ENCODE measurements at regions not wholly inside any gene's neighbourhood (a gene's known extent, or its start where the extent isn't known, plus 50 kb on each side); places are given as distances from the start of the nearest gene placed in this dataset.
"Not testable (repeated sequence)": the region's sequence is repeated elsewhere in the genome, so short reads cannot be mapped to it uniquely, and the experiment has no call there.

DNA sequence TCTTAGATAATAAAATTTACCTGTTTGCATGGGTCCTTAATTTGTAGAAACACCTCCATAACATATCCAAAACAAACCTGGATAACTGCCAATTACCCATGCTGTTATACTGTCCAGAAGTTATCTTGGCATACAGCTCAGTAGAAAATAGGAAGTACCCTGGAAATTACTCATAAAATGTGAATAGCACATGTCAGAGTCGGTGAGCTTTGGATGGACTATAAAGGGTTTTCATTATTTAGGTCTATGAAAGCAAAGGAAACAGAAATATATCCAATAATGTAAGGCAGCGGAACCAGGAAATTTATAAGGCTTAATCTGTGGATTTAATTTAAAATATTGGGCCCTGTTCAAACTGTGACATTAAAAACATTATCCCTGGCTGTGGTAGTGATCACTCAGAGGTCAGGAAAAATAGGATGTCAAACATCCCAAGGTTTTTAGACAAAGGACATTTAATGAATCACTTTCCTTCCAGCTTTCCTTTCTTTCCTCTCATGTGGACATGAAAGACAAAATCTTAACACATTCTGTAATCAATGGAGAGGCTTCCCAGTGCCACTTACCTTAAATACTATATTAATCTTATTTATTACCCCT lies 459.0 kb upstream of the DPH6 start:
- DNase-seq: no peak

DNA sequence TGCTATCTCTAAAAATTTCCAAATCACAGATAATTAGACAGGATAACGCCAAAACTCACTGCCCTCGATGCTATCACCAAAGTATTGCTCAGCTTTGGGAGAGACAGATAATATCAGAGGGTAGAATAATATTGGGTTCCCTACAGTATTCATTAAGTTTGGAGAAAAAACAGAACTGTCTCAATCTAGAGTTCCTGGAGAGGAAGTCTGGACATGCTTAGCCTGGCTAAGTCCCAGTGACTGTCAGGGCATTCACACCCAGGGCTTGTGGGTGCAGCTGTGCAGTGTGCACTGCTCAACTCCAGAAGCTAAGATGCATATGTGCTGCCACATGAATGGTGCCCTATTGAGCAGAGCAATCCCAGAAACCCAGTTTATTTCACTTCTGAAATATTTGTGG lies 459.6 kb upstream of the DPH6 start:
- DNase-seq: no peak

DNA sequence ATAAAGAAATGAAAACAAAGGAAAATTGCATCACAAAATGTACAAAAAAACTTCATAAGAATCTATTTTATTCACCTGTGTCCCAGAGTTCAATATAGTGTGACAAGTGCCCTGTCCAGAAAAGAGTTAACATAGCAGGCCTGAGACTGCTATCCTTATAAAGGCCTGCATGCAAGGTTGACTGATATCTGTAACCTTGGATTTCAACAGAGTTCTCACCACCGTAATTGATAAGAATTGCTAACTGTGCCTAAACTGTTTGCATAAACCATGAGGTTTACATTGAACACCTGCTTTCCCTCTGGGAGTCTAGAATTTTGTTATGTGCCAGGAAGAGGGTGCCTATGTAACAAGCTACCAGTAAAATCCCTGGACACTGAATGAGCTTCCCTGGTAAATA lies 461.7 kb upstream of the DPH6 start:
- DNase-seq: no peak

DNA sequence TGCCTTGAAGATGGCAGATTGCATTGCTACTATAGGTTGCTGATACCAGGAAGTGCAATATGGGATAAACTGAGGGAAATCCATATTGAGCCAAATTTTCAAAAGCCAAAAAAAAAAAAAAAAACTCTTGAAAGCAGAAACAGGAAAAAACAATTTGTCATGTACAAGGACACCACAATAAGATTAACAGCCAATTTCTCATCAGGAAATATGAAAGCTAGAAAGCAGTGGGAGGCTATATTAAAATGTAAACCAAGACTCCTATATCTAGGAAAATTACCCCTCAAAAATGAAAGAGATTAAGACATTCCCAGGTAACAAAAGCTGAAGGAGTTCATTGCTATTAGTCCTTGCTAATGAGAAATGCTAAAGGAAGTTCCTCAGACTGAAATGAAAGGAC lies 462.8 kb upstream of the DPH6 start:
- no peak for DNase-seq

DNA sequence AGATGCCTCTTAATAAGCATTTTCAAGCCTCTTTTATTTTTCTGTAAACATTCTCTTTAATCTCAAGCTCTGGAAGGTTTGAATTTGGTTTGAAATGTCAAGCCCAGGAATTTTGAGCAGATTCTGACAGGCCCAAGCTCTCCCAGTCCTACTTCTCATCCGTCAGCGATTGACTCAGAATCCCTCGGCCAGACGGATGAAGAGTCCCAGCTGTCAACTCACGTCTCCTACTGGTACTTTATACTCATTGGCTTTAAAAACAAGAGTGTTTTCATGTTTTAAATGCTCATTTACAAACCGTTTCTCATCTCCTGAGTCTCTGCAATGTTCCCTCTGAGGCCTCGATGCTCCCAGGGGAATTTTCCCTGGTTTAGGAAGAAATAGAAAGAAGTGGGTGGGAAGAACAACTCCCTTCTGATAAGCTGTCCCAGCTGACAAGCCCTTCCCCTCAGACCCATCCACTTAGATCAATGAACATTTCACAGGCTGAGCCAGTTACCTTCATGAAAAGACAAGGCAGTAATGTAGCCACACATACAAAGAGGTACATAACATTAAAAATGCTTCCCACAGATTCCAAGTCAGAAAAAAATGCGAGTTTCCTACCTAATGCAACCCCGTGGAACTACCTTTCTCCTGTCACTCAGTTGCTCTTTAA lies 478.2 kb upstream of the DPH6 start:
- no peak for DNase-seq

DNA sequence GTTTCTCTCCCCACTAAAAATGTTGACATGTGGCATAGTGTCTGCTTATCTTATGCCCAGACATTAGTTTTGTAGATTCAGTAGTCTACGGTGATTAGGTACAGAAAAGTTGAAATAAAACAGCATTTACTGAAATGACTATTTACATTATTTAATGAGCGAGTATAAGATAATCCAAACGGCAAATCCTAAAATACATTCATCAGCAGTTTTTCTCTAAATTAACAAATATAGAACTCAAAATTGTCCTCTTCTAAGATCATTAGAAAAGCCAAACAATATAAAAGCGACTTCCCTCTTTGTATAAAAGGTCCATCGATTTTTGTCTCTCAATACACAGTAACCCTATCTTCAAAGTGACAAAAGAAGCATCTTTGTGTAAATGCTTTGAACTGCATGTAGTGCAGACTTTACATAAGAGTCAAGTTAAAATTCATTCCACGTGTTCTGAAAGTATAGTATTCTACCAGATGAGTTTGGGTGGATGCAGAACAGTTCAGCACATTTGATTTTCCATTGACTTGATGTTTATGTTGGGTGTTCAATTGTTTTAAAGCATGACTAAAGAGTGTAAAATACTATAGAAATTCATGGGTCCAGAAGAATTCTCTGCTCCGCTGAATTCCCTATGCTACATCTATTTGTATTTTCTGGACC lies 480.8 kb upstream of the DPH6 start:
- no peak for DNase-seq

DNA sequence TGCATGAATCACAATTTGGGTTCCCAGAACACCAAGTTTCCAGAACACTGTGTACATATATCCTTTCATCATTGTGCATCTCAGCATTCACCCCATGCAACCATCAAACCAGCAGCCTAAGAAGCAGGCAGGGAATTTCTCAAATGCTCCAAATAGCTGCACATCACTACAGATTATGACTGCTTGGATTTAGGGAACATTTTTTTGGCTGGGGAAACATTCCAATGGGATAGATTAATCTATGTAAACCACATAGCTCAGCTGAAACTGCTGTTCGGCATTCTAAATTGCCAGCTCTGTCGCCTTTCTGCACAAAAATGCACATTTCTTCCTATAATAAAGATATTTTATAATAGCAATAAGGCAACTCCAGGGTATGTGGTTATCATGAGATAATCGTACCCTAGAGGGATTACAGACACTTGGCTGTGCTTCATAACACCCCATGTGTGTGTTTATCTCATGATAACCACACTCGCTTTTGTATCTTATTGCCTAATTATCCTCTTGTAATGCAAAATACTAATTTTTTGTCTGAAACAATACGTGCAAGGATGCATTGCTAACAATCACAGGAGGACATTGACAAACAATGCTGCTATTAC lies 483.7 kb upstream of the DPH6 start:
- DNase-seq: no peak

DNA sequence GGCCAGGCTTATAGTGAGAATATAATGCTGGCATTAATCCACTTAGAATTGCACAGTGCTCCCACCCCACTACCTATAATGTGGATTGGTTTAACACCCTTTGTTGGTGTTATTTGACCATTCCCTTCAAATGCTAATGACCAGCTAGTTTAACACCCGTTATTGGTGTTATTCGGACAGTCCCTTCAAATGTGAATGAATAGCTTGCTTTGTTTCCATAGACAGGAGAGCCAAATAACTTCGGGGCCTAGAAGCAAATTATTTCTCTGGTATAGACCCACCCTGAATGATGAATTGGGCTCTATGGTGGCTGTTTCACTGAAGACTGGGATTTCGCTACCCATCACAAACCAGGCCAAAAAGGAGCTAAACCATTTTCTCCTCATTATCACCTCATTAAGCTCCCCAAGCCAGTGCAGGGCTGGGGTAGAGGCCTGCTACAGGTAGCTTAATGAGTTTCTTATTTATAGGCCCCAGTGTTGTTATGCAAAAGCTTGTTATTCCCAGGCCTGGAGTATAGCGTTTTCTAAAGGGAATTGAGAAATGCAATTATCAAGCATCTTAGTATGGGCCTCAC lies 494.1 kb upstream of the DPH6 start:
- DNase-seq: no peak

DNA sequence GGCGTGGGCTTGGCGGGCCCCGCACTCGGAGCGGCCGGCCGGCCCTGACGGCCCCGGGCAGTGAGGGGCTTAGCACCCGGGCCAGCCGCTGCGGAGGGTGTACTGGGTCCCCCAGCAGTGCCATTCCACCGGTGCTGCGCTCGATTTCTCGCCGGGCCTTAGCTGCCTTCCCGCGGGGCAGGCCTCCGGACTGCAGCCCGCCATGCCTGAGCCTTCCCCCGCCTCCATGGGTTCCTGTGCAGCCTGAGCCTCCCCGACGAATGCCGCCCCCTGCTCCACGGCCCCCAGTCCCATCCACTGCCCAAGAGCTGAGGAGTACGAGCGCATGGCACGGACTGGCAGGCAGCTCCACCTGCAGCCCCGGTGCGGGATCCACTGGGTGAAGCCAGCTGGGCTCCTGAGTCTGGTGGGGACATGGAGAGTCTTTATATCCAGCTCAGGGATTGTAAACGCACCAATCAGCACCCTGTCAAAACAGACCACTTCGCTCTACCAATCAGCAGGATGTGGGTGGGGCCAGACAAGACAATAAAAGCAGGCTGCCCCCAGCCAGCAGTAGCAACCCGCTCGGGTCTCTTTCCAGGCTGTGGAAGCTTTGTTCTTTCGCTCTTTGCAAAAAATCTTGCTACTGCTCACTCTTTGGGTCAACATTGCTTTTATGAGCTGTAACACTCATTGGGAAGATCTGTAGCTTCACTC lies 501.2 kb upstream of the DPH6 start:
- DNase-seq: not testable (repeated sequence)

DNA sequence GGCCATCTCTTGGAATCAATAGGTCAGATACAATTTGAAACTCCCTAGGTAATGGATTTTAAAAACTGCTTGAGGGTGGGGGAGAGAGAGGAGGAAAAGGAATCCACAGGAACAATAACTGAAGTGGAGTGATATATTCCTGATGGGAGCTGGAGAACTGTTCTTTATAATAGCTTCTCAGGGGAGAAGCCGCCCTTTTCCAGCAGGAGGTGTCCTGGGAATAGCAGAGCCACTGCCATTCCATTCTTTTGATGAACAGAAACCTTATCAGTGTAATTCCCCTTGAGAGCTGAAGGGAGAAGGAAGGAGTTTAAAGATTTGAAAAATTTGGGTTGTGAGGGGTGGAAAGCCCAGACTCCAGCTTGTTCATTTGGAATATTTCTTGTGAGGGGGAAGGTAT lies 504.9 kb upstream of the DPH6 start:
- DNase-seq: no peak

DNA sequence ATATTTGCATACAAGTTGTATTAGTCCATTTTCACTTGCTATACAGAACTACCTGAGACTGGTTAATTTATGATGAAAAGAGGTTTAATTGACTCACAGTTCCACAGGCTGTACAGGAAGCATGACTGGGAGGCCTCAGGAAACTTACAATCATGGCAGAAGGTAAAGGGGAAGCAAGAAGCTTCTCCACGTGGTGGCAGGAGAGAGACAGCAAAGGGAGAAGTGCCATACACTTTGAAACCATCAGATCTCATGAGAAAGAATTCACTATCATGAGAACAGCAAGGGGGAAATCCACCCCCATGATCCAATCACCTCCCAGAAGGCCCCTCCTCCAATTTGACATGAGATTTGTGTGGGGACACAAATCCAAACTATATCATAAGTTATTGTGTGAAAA lies 506.7 kb upstream of the DPH6 start:
- DNase-seq: not testable (repeated sequence)

DNA sequence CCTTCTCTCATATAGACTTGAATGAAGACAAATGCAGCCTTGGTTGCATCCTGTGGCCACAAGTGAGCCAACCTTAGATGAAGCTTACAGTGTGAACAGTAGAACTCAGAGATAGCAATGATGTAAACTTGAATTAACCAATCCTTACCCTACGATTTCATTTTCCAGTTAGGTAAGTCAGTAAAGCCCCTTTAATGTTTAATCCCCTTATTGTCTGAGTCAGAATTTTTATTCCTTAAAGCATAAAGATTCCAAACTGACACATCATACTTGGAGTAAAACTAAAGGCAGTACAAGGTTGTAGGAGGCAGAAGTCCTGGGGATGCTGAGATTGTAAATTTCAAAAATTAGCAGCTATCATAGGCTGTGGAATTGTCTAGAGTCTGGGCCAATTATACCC lies 507.8 kb upstream of the DPH6 start:
- DNase-seq: no peak

DNA sequence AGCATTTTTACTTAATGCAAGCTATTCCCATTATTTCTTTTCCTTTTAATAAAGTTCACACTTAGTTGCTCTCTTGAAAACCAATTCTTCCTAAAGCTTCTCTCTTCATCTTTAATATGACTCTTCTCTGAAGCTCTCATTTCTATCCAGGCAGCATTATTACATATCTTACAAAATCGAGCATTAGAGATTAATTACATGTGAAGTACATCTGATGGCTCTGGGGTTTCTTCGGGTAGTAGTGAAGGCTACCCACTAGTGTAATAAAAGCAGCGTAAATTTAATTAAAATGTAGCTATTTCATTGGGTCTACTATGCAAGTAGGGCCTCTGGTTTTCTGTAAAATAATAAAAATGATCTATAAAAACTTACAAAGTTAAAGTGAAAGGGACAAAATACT lies 513.6 kb upstream of the DPH6 start:
- DNase-seq: no peak

DNA sequence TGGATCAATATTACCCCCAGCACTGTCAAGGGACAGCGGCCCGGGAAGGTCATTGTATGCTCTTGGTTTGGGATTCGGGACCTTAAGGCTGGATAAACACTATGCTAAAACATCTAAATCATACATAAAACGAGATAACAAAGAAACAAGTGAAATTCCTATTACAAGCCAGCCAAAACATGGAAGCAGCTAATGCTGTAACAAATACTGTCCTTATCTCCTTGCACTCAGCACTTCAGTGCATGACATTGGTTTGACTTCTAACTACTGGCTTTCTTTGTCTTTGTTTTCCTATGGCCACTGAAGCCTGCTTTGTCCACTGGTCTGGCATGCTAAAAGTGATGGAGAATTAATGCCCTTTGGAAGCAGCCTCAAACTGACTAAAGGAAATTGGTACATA lies 516.4 kb upstream of the DPH6 start:
- DNase-seq: no peak

DNA sequence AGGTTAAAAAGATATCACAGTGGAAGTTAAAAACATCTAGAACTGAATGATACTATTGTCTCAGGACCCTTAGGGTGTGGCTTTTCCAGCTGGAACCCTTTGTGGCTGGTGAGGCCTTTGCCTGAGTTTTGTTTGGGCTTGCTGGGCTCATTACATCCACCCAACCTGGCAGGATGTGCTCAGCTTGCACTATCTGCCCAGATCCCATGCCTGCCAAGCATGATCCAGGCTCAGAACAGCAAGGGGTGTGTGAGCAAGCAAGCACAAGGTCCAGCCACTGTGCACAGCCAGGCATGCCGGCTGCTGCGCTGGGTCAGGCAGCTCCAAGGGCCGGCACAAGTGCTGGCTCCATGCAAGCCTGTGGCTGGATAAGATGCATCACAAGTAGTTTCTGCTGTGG lies 512.7 kb upstream of the CDIN1 start:
- no peak for DNase-seq

DNA sequence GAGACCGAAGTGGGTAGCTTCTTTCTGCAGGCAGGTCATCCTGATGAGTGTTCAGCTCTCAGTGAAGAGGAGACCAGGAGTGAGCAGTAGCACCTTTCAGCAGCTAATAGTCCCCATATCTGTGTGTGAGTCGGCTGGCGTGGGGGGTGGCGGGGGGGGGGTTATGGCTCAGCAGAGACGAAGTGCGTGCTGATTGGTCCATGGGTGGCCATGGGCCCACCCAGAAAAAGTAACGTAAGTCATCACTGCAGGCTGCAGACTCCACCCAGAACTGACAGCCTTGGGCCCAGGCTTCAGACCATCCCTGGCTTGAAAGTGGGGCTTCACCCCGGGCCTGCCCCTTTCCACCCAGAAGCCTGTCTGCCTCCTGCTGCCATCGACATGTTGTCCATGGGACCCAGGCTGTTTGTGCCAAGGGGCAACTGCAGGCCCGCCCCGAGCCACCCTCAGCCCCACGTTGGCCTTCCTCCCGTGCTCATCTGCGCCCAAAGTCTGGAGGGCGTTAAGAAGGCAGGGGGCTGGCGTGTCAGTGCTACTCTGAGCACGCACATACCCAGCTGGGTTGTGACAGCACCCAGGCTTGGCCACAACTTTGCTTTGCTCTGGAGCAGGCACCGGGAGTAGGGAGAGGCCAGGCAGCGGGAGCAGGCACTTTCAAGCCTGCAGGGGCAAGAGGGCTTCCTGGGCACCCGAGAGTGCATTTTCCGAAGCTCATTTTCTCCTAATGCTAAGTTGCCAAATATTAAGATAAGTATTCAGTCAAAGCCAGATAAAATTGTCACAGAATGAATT lies 511.7 kb upstream of the CDIN1 start:
- no peak for DNase-seq

DNA sequence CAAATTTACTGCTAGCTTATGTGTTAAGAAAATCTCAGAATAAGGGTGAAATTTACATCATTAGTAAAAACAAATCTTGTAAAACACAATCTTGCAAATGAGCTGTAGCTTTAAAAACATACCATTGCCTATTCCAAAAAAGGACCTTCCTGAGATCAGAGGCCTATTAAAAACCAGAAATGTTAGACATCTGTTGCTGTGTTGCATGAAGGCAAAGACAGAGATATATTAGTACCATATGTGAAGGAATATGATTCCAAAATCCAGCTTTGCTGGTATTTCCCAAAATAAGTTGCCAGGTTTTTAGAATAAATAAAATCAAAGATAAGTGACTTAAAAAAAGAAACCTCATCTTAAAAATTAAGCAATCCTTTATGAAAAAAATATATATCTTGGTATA lies 504.1 kb upstream of the CDIN1 start:
- DNase-seq: no peak

DNA sequence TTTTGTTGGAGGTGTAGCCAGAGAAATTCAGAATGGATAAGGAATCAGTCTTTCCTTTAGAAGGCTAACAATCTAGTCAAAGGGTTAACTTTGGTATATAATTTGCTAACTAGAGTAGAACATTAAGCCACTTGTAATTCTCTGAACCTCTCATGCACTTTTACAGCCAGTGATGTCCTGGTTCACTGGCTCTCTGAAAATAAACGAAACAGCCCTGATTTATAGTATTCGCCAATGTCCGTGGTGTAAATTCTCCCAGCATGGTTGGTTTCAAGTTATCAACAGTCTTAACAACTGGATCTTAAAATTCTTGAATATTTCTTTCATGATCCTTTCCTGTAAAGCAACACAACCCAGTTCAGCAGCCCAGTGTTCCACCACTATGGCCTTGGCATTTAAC lies 500.4 kb upstream of the CDIN1 start:
- no peak for DNase-seq

DNA sequence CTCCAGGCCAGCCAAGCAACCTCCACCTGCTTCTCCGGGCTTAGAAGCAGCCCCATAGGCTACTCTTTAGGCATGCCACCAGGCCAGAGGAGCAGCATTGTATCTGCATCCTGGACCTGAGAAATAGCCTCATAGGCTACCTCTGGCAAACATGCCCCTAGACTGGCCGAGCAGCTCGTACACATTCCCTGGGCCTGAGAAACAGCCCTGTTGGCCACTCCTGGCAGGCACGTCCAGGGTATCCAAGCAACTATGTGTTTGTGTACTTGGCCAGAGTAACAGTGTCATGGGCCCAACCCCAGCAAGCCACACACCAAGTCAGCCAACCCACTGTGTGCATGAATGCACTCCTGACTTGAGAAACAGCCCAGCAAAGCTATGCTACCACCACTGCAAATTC lies 498.7 kb upstream of the CDIN1 start:
- DNase-seq: no peak

DNA sequence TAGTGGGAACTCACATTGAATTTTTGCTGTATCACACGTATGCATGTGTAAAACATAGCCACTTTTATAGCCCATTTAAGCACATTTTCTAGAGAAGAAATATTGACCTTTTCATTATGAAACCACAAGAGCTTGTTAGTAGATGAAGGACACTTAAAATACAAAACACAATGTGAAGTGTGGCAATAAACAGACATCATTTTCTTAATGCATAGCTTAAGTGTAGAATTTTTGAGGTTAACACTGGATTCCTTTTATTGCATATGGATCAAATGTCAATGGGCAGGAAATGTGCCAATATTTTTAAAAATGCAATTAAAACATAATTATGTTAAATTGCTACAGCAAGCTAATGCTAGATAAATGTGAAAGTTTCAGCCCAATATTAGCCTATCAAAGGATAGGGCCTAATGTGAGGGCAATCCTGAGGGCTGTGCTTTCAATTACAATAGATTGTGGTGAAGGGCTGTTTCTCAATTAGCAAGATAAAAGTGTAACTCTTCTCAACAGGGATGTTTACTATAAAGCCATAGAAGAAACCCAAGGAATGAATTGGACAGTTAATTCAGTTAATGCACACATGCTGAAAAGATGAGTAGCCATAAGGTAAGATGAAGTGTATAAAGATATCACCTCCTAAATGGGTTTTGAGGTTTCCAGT lies 489.0 kb upstream of the CDIN1 start:
- no peak for DNase-seq

DNA sequence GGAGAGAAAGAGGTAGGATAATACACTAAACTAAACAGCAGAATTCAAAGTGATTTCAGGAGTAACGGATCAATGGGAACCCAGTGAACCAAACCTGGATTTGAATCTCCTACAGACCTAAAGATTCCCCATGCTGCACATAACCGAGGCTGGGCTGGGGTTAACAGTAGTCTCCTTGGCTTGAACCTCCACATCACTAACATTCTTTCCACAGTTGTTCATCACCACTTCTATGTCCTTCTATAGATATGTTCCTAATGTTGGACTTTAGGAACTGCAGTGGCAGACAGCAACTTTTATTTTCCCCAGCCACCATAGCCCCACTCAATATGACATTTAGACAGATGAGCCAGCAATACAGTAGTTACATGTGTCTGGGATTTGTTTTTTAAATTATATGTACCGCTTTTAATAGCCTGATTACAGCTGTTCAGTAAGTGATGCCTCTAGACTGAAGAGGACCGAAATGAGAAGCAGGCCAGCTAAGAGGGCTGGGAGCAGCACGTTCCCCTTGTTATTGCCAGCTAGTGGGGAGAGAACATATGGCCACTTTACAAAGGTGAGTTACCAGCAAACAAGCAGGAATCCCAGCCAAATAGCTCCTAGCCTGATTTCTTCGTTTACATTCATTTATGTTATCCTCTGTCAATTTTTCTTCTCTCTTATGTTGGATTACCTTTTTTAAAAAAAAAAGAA lies 472.6 kb upstream of the CDIN1 start:
- no peak for DNase-seq

Data from NCI-H1930 (cell line).